Dermis microvascular lymphatic vessel endothelial cell (primary cell): ENCODE measurements at regions not wholly inside any gene's neighbourhood (a gene's known extent, or its start where the extent isn't known, plus 50 kb on each side); places are given as distances from the start of the nearest gene placed in this dataset.
A peak's percentile ranks its signal among the peaks of the same experiment; 100 is the strongest.

Experiments
- DNase-seq, 2 donors: peaks; one replicate each; pipeline versions ENCODE4 v3.0.0 to v3.0.0-alpha.2; 2010; ENCODE audit warnings: low read depth in 2 of 2

- DNase-seq = no peak
These were observed 399.2 kb upstream of the SEMA3D start for GRCh38 chr7:85586091-85586490.

GRCh38 chr7:85583131-85583953, 396.5 kb upstream of the SEMA3D start:
- no peak for DNase-seq

- no peak for DNase-seq
These were observed 387.0 kb upstream of the SEMA3D start for GRCh38 chr7:85573844-85574243.

- DNase-seq = no peak
These were observed 386.5 kb upstream of the SEMA3D start for GRCh38 chr7:85573346-85573745.

- no peak for DNase-seq
These were observed 384.0 kb upstream of the SEMA3D start for GRCh38 chr7:85570898-85571297.

- no peak for DNase-seq
These were observed 381.1 kb upstream of the SEMA3D start for GRCh38 chr7:85567983-85568382.

GRCh38 chr7:85566095-85566794, 379.4 kb upstream of the SEMA3D start:
- no peak for DNase-seq

- no peak for DNase-seq
These were observed 378.4 kb upstream of the SEMA3D start for GRCh38 chr7:85565276-85565675.

- no peak for DNase-seq
These were observed 378.0 kb upstream of the SEMA3D start for GRCh38 chr7:85564861-85565260.

- DNase-seq = no peak
These were observed 374.9 kb upstream of the SEMA3D start for GRCh38 chr7:85561706-85562105.

- peak; percentile 48 to 65 for DNase-seq
These were observed 367.7 kb upstream of the SEMA3D start for GRCh38 chr7:85554236-85555178.

GRCh38 chr7:85535974-85536729, 349.3 kb upstream of the SEMA3D start:
- DNase-seq = no peak

GRCh38 chr7:85529831-85530230, 343.0 kb upstream of the SEMA3D start:
- DNase-seq = no peak

GRCh38 chr7:85529201-85529600, 342.3 kb upstream of the SEMA3D start:
- DNase-seq = no peak

GRCh38 chr7:85528581-85528980, 341.7 kb upstream of the SEMA3D start:
- no peak for DNase-seq

- DNase-seq = no peak
These were observed 338.8 kb upstream of the SEMA3D start for GRCh38 chr7:85525676-85526075.

- no peak for DNase-seq
These were observed 335.2 kb upstream of the SEMA3D start for GRCh38 chr7:85522070-85522469.

- no peak for DNase-seq
These were observed 334.3 kb upstream of the SEMA3D start for GRCh38 chr7:85521108-85521694.

GRCh38 chr7:85520175-85520574, 333.3 kb upstream of the SEMA3D start:
- DNase-seq = no peak

- DNase-seq = no peak
These were observed 329.8 kb upstream of the SEMA3D start for GRCh38 chr7:85516675-85517074.

- no peak for DNase-seq
These were observed 325.9 kb upstream of the SEMA3D start for GRCh38 chr7:85512790-85513189.
